ENCODE measurements at regions not wholly inside any gene's neighbourhood (a gene's known extent, or its start where the extent isn't known, plus 50 kb on each side); places are given as distances from the start of the nearest gene placed in this dataset.

DNA sequence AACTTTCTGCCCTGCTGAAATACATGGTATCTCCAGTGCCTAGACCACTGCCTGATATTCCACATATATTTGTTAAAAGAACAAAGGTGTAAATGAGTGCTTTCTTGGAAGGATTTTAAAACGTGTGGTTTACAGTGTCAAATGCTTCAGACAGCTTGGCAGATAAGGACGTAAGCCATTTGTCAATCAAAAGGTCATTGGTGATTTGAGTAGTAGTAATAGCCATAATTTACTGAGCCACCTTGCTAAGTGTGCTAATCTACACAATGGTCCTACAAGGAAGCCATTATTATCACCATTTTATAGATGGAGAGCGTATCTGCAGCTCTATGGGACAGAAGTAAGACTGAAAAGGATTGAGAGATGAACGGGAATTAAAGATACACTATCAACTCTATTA is 186.8 kb upstream of the MPPED2 start:
- no peak overlapping the region for H3K9ac ChIP-seq (ENCODE audit: low read depth, low read length)
- H3K36me3 ChIP-seq (ENCODE audit: control insufficient read depth, insufficient read depth, low read length) = no peaks in the 10 kb centered on the region
- H3K9me3 ChIP-seq (ENCODE audit: control insufficient read depth, insufficient read depth, low read length) = no peaks in the 10 kb centered on the region
- H3K4me1 ChIP-seq (ENCODE audit: control insufficient read depth, insufficient read depth, low read length) = peaks cover 4% of the 10 kb centered on the region
- H3K4me3 ChIP-seq (ENCODE audit: low read depth, low read length) = no peak overlapping the region
- no peaks in the 10 kb centered on the region for H3K27me3 ChIP-seq (ENCODE audit: control insufficient read depth, insufficient read depth, low read length)

- Histone ChIP-seq H3K4me3 (ENCODE audit: low read depth, low read length) (no peak overlapping the region), H3K36me3 (ENCODE audit: control insufficient read depth, insufficient read depth, low read length) (no peaks in the 10 kb centered on the region), H3K27me3 (ENCODE audit: control insufficient read depth, insufficient read depth, low read length) (no peaks in the 10 kb centered on the region), H3K9me3 (ENCODE audit: control insufficient read depth, insufficient read depth, low read length) (no peaks in the 10 kb centered on the region), H3K4me1 (ENCODE audit: control insufficient read depth, insufficient read depth, low read length) (no peaks in the 10 kb centered on the region), H3K9ac (ENCODE audit: low read depth, low read length) (no peak overlapping the region)
Measured at GRCh38 chr11:30763951-30764350, 177.8 kb upstream of the MPPED2 start.

GRCh38 chr11:30762188-30762587 is 176.0 kb upstream of the MPPED2 start:
- no peaks in the 10 kb centered on the region for H3K36me3 ChIP-seq (ENCODE audit: control insufficient read depth, insufficient read depth, low read length)
- no peaks in the 10 kb centered on the region for H3K27me3 ChIP-seq (ENCODE audit: control insufficient read depth, insufficient read depth, low read length)
- no peaks in the 10 kb centered on the region for H3K9me3 ChIP-seq (ENCODE audit: control insufficient read depth, insufficient read depth, low read length)
- no peak overlapping the region for H3K9ac ChIP-seq (ENCODE audit: low read depth, low read length)
- H3K4me3 ChIP-seq (ENCODE audit: low read depth, low read length) = no peak overlapping the region
- H3K4me1 ChIP-seq (ENCODE audit: control insufficient read depth, insufficient read depth, low read length) = no peaks in the 10 kb centered on the region

DNA sequence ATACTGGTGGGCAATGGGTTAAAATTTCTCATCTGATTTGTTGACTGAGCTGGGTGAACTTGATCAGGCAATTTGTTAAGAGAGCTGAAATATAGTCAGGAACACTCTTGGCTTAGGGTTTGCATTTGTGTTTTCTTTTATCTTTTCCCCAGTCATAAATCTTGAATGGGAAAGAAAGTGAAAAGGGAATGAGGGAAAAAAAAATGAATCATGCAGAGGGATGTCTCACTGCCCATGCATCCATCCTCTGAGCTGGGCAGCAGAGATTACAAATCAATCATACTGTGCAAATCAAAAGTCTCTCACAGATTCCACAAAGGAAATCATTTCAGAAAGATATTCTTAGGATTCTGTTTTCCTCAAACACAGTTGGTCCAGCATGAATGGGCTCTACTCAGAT is 174.2 kb upstream of the MPPED2 start:
- Histone ChIP-seq H3K27me3 (ENCODE audit: control insufficient read depth, insufficient read depth, low read length) (no peaks in the 10 kb centered on the region), H3K9me3 (ENCODE audit: control insufficient read depth, insufficient read depth, low read length) (no peaks in the 10 kb centered on the region), H3K9ac (ENCODE audit: low read depth, low read length) (no peak overlapping the region), H3K4me3 (ENCODE audit: low read depth, low read length) (no peak overlapping the region), H3K4me1 (ENCODE audit: control insufficient read depth, insufficient read depth, low read length) (no peaks in the 10 kb centered on the region), H3K36me3 (ENCODE audit: control insufficient read depth, insufficient read depth, low read length) (no peaks in the 10 kb centered on the region)

- Histone ChIP-seq H3K36me3 (ENCODE audit: control insufficient read depth, insufficient read depth, low read length) (no peaks in the 10 kb centered on the region), H3K27me3 (ENCODE audit: control insufficient read depth, insufficient read depth, low read length) (no peaks in the 10 kb centered on the region), H3K9me3 (ENCODE audit: control insufficient read depth, insufficient read depth, low read length) (no peaks in the 10 kb centered on the region), H3K4me3 (ENCODE audit: low read depth, low read length) (no peak overlapping the region), H3K4me1 (ENCODE audit: control insufficient read depth, insufficient read depth, low read length) (no peaks in the 10 kb centered on the region), H3K9ac (ENCODE audit: low read depth, low read length) (no peak overlapping the region)
Measured at GRCh38 chr11:30758946-30759504, 172.9 kb upstream of the MPPED2 start.

- Histone ChIP-seq H3K4me1 (ENCODE audit: control insufficient read depth, insufficient read depth, low read length) (no peaks in the 10 kb centered on the region), H3K36me3 (ENCODE audit: control insufficient read depth, insufficient read depth, low read length) (no peaks in the 10 kb centered on the region), H3K4me3 (ENCODE audit: low read depth, low read length) (no peak overlapping the region), H3K9ac (ENCODE audit: low read depth, low read length) (no peak overlapping the region), H3K27me3 (ENCODE audit: control insufficient read depth, insufficient read depth, low read length) (no peaks in the 10 kb centered on the region), H3K9me3 (ENCODE audit: control insufficient read depth, insufficient read depth, low read length) (no peaks in the 10 kb centered on the region)
Measured at GRCh38 chr11:30758518-30758917, 172.4 kb upstream of the MPPED2 start.

GRCh38 chr11:30758012-30758411 is 171.9 kb upstream of the MPPED2 start:
- Histone ChIP-seq H3K36me3 (ENCODE audit: control insufficient read depth, insufficient read depth, low read length) (no peaks in the 10 kb centered on the region), H3K4me3 (ENCODE audit: low read depth, low read length) (no peak overlapping the region), H3K27me3 (ENCODE audit: control insufficient read depth, insufficient read depth, low read length) (no peaks in the 10 kb centered on the region), H3K9ac (ENCODE audit: low read depth, low read length) (no peak overlapping the region), H3K9me3 (ENCODE audit: control insufficient read depth, insufficient read depth, low read length) (no peaks in the 10 kb centered on the region), H3K4me1 (ENCODE audit: control insufficient read depth, insufficient read depth, low read length) (no peaks in the 10 kb centered on the region)

DNA sequence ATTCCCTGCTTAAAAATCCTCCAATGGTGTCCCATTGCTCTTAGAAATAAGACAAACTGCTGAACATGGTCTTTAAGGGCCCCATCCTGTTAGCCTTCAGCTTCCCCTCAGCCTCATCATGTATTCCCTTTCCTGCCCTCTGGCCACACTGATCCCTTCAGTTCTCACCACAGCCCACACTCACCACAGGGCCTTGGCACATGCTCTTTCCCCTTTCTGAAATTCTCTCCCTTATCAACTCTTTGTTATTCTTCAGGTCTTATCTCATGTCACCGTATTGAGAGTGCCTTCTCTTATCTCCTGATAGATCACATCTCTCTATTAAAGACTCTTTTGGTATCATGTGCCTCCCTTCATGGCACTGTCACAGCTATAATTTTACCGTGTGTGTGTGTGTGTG is 167.8 kb upstream of the MPPED2 start:
- Histone ChIP-seq H3K4me3 (ENCODE audit: low read depth, low read length) (no peak overlapping the region), H3K36me3 (ENCODE audit: control insufficient read depth, insufficient read depth, low read length) (no peaks in the 10 kb centered on the region), H3K27me3 (ENCODE audit: control insufficient read depth, insufficient read depth, low read length) (peaks cover 28% of the 10 kb centered on the region), H3K4me1 (ENCODE audit: control insufficient read depth, insufficient read depth, low read length) (peaks cover 7% of the 10 kb centered on the region), H3K9ac (ENCODE audit: low read depth, low read length) (no peak overlapping the region), H3K9me3 (ENCODE audit: control insufficient read depth, insufficient read depth, low read length) (no peaks in the 10 kb centered on the region)

- Histone ChIP-seq H3K4me3 (ENCODE audit: low read depth, low read length) (no peak overlapping the region), H3K27me3 (ENCODE audit: control insufficient read depth, insufficient read depth, low read length) (peaks cover 33% of the 10 kb centered on the region), H3K36me3 (ENCODE audit: control insufficient read depth, insufficient read depth, low read length) (no peaks in the 10 kb centered on the region), H3K9me3 (ENCODE audit: control insufficient read depth, insufficient read depth, low read length) (no peaks in the 10 kb centered on the region), H3K9ac (ENCODE audit: low read depth, low read length) (no peak overlapping the region), H3K4me1 (ENCODE audit: control insufficient read depth, insufficient read depth, low read length) (peaks cover 10% of the 10 kb centered on the region)
Measured at GRCh38 chr11:30753504-30753903, 167.4 kb upstream of the MPPED2 start.

GRCh38 chr11:30749268-30749667 is 163.1 kb upstream of the MPPED2 start:
- Histone ChIP-seq H3K36me3 (ENCODE audit: control insufficient read depth, insufficient read depth, low read length) (no peaks in the 10 kb centered on the region), H3K9me3 (ENCODE audit: control insufficient read depth, insufficient read depth, low read length) (no peaks in the 10 kb centered on the region), H3K4me3 (ENCODE audit: low read depth, low read length) (no peak overlapping the region), H3K4me1 (ENCODE audit: control insufficient read depth, insufficient read depth, low read length) (peaks cover 10% of the 10 kb centered on the region), H3K9ac (ENCODE audit: low read depth, low read length) (no peak overlapping the region), H3K27me3 (ENCODE audit: control insufficient read depth, insufficient read depth, low read length) (peaks cover 65% of the 10 kb centered on the region)

GRCh38 chr11:30741039-30741550 is 154.9 kb upstream of the MPPED2 start:
- no peaks in the 10 kb centered on the region for H3K4me1 ChIP-seq (ENCODE audit: control insufficient read depth, insufficient read depth, low read length)
- H3K36me3 ChIP-seq (ENCODE audit: control insufficient read depth, insufficient read depth, low read length) = no peaks in the 10 kb centered on the region
- no peak overlapping the region for H3K4me3 ChIP-seq (ENCODE audit: low read depth, low read length)
- H3K9me3 ChIP-seq (ENCODE audit: control insufficient read depth, insufficient read depth, low read length) = no peaks in the 10 kb centered on the region
- peaks cover 11% of the 10 kb centered on the region for H3K27me3 ChIP-seq (ENCODE audit: control insufficient read depth, insufficient read depth, low read length)
- H3K9ac ChIP-seq (ENCODE audit: low read depth, low read length) = no peak overlapping the region

- Histone ChIP-seq H3K36me3 (ENCODE audit: control insufficient read depth, insufficient read depth, low read length) (no peaks in the 10 kb centered on the region), H3K4me3 (ENCODE audit: low read depth, low read length) (no peak overlapping the region), H3K27me3 (ENCODE audit: control insufficient read depth, insufficient read depth, low read length) (peaks cover 3% of the 10 kb centered on the region), H3K9ac (ENCODE audit: low read depth, low read length) (no peak overlapping the region), H3K9me3 (ENCODE audit: control insufficient read depth, insufficient read depth, low read length) (no peaks in the 10 kb centered on the region), H3K4me1 (ENCODE audit: control insufficient read depth, insufficient read depth, low read length) (no peaks in the 10 kb centered on the region)
Measured at GRCh38 chr11:30740091-30740490, 153.9 kb upstream of the MPPED2 start.
